BJ (cell line): ENCODE measurements at regions not wholly inside any gene's neighbourhood (a gene's known extent, or its start where the extent isn't known, plus 50 kb on each side); places are given as distances from the start of the nearest gene placed in this dataset.

Source experiments
- CTCF ChIA-PET: fragments of 350-600 bp; formaldehyde crosslinking; extraction: SDS; loops from one replicate; lab custom pipeline; 2021; ENCODE audit warnings: antibody characterized with exemption, inconsistent platforms; lab: Yijun Ruan, JAX
- POLR2A ChIA-PET: fragments of 300-600 bp; sonication (Branson Sonifier 250); formaldehyde crosslinking; extraction: SDS; loops from one replicate; lab custom pipeline; 2021; ENCODE audit warnings: antibody characterized with exemption; lab: Charles Lee
- DNase-seq: peaks from one replicate; pipeline ENCODE4 v3.0.0-alpha.2; 2011; ENCODE audit warnings: low read depth
- H3K27me3 ChIP-seq: 2 replicates; pipeline ENCODE4 v1.6.0; 2011; ENCODE audit warnings: low read length; ENCODE audit not compliant: control insufficient read depth, insufficient read depth
- H3K36me3 ChIP-seq: 2 replicates; pipeline ENCODE4 v1.5.1; 2011; ENCODE audit warnings: low read length; ENCODE audit not compliant: control insufficient read depth, insufficient read depth
- H3K4me3 ChIP-seq: 2 replicates; pipeline ENCODE4 v1.5.1; 2011; ENCODE audit warnings: low read depth, mild to moderate bottlenecking, control low read depth, low read length
- TF ChIP-seq, protein P1 (sequence below): IDR thresholded peaks from 2 replicates; pipeline ENCODE4 v1.5.1; 2011; ENCODE audit warnings: low read depth, mild to moderate bottlenecking, control low read depth, inconsistent platforms, low read length, moderate library complexity; ENCODE audit not compliant: insufficient read depth

- ChIA-PET CTCF (interaction anchor here (1.0 to 1.3 kb wide), 3 partner anchors 11 to 15 kb away, joined by 3 read pairs; no protein-coding TSS in a partner anchor), POLR2A (no interaction called here)
- H3K27me3 ChIP-seq: no peaks in the 10 kb centered on the region
- no peaks in the 10 kb centered on the region for H3K36me3 ChIP-seq
- no peak for DNase-seq
- TF ChIP-seq, protein P1, sequence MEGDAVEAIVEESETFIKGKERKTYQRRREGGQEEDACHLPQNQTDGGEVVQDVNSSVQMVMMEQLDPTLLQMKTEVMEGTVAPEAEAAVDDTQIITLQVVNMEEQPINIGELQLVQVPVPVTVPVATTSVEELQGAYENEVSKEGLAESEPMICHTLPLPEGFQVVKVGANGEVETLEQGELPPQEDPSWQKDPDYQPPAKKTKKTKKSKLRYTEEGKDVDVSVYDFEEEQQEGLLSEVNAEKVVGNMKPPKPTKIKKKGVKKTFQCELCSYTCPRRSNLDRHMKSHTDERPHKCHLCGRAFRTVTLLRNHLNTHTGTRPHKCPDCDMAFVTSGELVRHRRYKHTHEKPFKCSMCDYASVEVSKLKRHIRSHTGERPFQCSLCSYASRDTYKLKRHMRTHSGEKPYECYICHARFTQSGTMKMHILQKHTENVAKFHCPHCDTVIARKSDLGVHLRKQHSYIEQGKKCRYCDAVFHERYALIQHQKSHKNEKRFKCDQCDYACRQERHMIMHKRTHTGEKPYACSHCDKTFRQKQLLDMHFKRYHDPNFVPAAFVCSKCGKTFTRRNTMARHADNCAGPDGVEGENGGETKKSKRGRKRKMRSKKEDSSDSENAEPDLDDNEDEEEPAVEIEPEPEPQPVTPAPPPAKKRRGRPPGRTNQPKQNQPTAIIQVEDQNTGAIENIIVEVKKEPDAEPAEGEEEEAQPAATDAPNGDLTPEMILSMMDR: no peak
- H3K4me3 ChIP-seq: no peak overlapping the region
Observed at GRCh38 chr7:32178677-32179366, 108.6 kb upstream of the PDE1C start.

- H3K27me3 ChIP-seq: no peaks in the 10 kb centered on the region
- CTCF ChIA-PET: interaction anchor here (1.4 kb wide), 1 partner anchor 10 kb away, joined by 6 read pairs; no protein-coding TSS in a partner anchor
Observed at GRCh38 chr7:32177232-32177631, 107.0 kb upstream of the PDE1C start.

DNA sequence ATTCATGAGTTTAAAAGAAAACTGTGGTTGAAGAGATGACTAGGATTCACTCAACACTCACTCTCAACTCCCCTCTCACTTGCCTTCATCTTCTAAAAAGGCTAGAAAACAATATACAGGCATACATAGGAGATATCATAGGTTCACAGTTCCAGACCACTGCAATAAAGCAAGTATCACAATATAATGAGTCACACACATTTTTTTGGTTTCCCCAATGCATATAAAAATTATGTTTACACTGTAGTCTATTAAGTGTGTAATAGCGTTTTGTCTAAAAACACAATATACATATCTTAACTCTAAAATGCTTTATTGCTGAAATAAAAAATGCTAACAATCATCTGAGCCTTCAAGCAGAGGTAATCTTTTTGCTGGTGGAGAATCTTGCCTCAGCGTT is 104.9 kb upstream of the PDE1C start:
- H3K27me3 ChIP-seq: no peaks in the 10 kb centered on the region
- H3K4me3 ChIP-seq: no peak overlapping the region
- no peak for DNase-seq
- TF ChIP-seq, protein P1: no peak
- CTCF ChIA-PET: no interaction called here
- POLR2A ChIA-PET: interaction anchor here (0.6 kb wide), 1 partner anchor 86 kb away, joined by 3 read pairs; no protein-coding TSS in a partner anchor
- no peaks in the 10 kb centered on the region for H3K36me3 ChIP-seq

More at GRCh38 chr7:32177232-32177631, 107.0 kb upstream of the PDE1C start:
- no peak for DNase-seq
- TF ChIP-seq, protein P1: no peak
- Histone ChIP-seq H3K36me3 (no peaks in the 10 kb centered on the region), H3K4me3 (no peak overlapping the region)
- POLR2A ChIA-PET: no interaction called here

- TF ChIP-seq, protein P1: no peak
- CTCF ChIA-PET: no interaction called here
- POLR2A ChIA-PET: no interaction called here
Observed at GRCh38 chr7:32171248-32171647, 101.0 kb upstream of the PDE1C start.

DNA sequence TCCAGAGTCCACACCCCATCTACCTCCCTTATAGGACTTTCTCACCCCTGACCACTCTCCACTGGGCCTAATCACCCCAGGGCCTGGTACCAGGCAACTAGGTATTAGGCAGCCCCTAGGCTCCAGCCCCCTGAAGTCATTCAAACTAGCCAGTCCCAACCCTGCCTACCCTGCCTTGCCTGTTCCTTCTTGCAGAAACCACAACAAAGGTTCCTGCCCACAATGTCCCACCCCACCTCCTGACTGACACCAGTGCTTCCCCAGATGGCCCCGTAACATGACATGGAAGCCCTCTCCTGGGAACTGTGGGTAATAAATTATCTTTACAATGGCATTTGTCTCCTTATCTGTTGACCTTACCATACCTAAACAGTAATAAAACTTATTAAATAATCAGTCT is 100.6 kb upstream of the PDE1C start:
- CTCF ChIA-PET: no interaction called here
- DNase-seq: no peak

More at GRCh38 chr7:32171248-32171647, 101.0 kb upstream of the PDE1C start:
- Histone ChIP-seq H3K36me3 (no peaks in the 10 kb centered on the region), H3K27me3 (no peaks in the 10 kb centered on the region), H3K4me3 (no peak overlapping the region)
- no peak for DNase-seq

More for the DNA sequence above, 100.6 kb upstream of the PDE1C start:
- Histone ChIP-seq H3K36me3 (no peaks in the 10 kb centered on the region), H3K4me3 (no peak overlapping the region), H3K27me3 (no peaks in the 10 kb centered on the region)
- POLR2A ChIA-PET: no interaction called here
- TF ChIP-seq, protein P1: no peak
